ENCODE measurements at regions not wholly inside any gene's neighbourhood (a gene's known extent, or its start where the extent isn't known, plus 50 kb on each side); places are given as distances from the start of the nearest gene placed in this dataset.
"Not testable (repeated sequence)": the region's sequence is repeated elsewhere in the genome, so short reads cannot be mapped to it uniquely, and the experiment has no call there.

GRCh38 chr4:159410076-159410777 is 307.3 kb downstream of the RAPGEF2 start:
- Histone ChIP-seq H3K9me3 (ENCODE audit: control insufficient read depth, insufficient read depth, low read length) (no peaks in the 10 kb centered on the region), H3K27me3 (ENCODE audit: control insufficient read depth, insufficient read depth, low read length) (0 out of 2 replicates have a peak, but pooled peaks cover 1% of the 10 kb centered on the region), H3K4me3 (ENCODE audit: low read length) (no peak overlapping the region), H3K4me1 (ENCODE audit: control insufficient read depth, insufficient read depth, low read length) (0 out of 2 replicates have a peak, but pooled peaks cover 2% of the 10 kb centered on the region), H3K27ac (ENCODE audit: low read length) (no peak overlapping the region), H3K36me3 (ENCODE audit: control insufficient read depth, insufficient read depth, low read length) (no peaks in the 10 kb centered on the region)
- no CpG with 5 or more reads among the region's 4 CpGs for WGBS (ENCODE audit: insufficient coverage, insufficient read length)
- DNase-seq (ENCODE audit: low read depth, low spot score) = no peak

- Histone ChIP-seq H3K4me3 (ENCODE audit: low read length) (no peak overlapping the region), H3K9me3 (ENCODE audit: control insufficient read depth, insufficient read depth, low read length) (no peaks in the 10 kb centered on the region), H3K27ac (ENCODE audit: low read length) (no peak overlapping the region), H3K4me1 (ENCODE audit: control insufficient read depth, insufficient read depth, low read length) (0 out of 2 replicates have a peak, but pooled peaks cover 2% of the 10 kb centered on the region), H3K36me3 (ENCODE audit: control insufficient read depth, insufficient read depth, low read length) (no peaks in the 10 kb centered on the region), H3K27me3 (ENCODE audit: control insufficient read depth, insufficient read depth, low read length) (0 out of 2 replicates have a peak, but pooled peaks cover 1% of the 10 kb centered on the region)
- DNase-seq (ENCODE audit: low read depth, low spot score) = no peak
- WGBS (ENCODE audit: insufficient coverage, insufficient read length) = no CpG with 5 or more reads among the region's 5 CpGs
These were observed 308.0 kb downstream of the RAPGEF2 start for GRCh38 chr4:159410891-159411290.

DNA sequence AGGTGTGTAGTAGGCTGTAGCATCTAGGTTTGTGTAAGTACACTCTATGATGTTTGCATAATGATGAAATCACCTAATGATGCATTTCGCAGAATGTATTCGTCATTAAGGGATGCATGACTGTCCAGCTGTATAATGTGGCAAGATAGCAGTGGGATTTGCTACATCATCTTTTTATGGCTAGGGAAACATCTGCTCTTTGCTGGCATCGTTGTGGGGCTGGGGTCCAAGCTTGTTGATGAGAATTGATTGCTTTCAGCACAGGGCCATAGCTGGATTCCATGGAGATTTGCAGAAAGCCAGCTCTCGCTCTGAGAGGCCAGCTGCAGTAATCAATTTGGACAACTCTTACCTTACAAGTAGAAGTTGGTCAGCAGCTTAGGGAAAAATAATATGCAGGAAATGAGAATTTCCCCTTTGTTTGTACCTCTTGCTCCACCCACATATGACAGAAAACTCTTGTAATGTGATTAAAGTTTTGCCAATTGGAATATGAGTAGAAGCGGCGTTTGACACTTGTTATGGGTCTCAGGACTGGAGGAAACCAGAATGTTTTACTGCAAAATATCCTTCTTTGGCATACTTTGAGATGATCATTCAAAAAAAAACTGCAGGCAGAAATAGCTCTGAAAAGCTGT is 310.5 kb downstream of the RAPGEF2 start:
- H3K27me3 ChIP-seq (ENCODE audit: control insufficient read depth, insufficient read depth, low read length) = no peaks in the 10 kb centered on the region
- H3K4me1 ChIP-seq (ENCODE audit: control insufficient read depth, insufficient read depth, low read length) = 0 out of 2 replicates have a peak, but pooled peaks cover 2% of the 10 kb centered on the region
- H3K36me3 ChIP-seq (ENCODE audit: control insufficient read depth, insufficient read depth, low read length) = no peaks in the 10 kb centered on the region
- WGBS (ENCODE audit: insufficient coverage, insufficient read length) = no CpG with 5 or more reads among the region's 6 CpGs
- no peak overlapping the region for H3K27ac ChIP-seq (ENCODE audit: low read length)
- H3K9me3 ChIP-seq (ENCODE audit: control insufficient read depth, insufficient read depth, low read length) = no peaks in the 10 kb centered on the region
- DNase-seq (ENCODE audit: low read depth, low spot score) = no peak
- no peak overlapping the region for H3K4me3 ChIP-seq (ENCODE audit: low read length)

DNA sequence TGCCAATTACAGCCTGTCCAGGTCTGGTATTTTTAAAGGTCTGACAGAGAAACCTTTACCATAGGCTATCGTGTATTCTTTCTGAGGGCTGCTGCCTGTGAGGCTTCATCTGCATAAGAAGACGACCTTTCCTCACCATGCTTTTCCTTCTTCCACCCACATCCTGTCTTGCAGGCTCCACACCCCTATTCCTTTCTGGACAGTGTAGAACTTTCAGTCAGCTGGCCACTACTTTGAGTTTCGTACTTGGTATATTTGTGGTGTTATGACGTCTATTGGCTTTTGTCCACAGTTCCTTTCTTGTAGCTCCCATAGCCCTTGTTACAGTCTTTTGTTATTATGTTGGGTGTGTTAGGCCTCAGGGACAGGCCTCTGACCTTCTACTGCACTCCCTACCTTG is 311.4 kb downstream of the RAPGEF2 start:
- no peaks in the 10 kb centered on the region for H3K9me3 ChIP-seq (ENCODE audit: control insufficient read depth, insufficient read depth, low read length)
- no peaks in the 10 kb centered on the region for H3K36me3 ChIP-seq (ENCODE audit: control insufficient read depth, insufficient read depth, low read length)
- WGBS (ENCODE audit: insufficient coverage, insufficient read length) = no CpG with 5 or more reads among the region's 4 CpGs
- no peak overlapping the region for H3K27ac ChIP-seq (ENCODE audit: low read length)
- H3K4me1 ChIP-seq (ENCODE audit: control insufficient read depth, insufficient read depth, low read length) = 0 out of 2 replicates have a peak, but pooled peaks cover 2% of the 10 kb centered on the region
- no peak overlapping the region for H3K4me3 ChIP-seq (ENCODE audit: low read length)
- H3K27me3 ChIP-seq (ENCODE audit: control insufficient read depth, insufficient read depth, low read length) = no peaks in the 10 kb centered on the region
- DNase-seq (ENCODE audit: low read depth, low spot score) = no peak

DNA sequence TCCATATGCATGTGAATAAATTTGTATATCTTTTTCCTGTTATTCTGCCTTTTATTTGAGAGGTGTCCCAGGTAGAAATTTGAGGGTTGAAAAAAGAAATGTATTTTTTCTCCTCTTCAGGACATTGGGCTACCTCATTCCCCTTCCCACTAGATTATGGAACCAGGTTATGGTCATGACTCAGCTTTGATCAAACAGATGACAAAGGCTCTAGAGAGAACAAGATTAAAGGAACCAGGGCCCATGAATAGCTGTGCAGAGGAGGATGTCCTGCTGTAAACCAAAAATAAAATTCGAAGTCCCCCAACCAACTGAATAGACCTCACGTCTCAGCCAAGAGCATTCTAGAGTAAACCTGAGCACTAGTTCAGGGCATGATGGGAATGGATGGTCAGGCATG is 313.2 kb downstream of the RAPGEF2 start:
- Histone ChIP-seq H3K27me3 (ENCODE audit: control insufficient read depth, insufficient read depth, low read length) (no peaks in the 10 kb centered on the region), H3K4me3 (ENCODE audit: low read length) (no peak overlapping the region), H3K4me1 (ENCODE audit: control insufficient read depth, insufficient read depth, low read length) (0 out of 2 replicates have a peak, but pooled peaks cover 2% of the 10 kb centered on the region), H3K27ac (ENCODE audit: low read length) (no peak overlapping the region), H3K36me3 (ENCODE audit: control insufficient read depth, insufficient read depth, low read length) (no peaks in the 10 kb centered on the region), H3K9me3 (ENCODE audit: control insufficient read depth, insufficient read depth, low read length) (no peaks in the 10 kb centered on the region)
- no peak for DNase-seq (ENCODE audit: low read depth, low spot score)
- WGBS (ENCODE audit: insufficient coverage, insufficient read length) = no CpG with 5 or more reads among the region's 2 CpGs

GRCh38 chr4:159416996-159417395 is 314.1 kb downstream of the RAPGEF2 start:
- DNase-seq (ENCODE audit: low read depth, low spot score) = no peak
- Histone ChIP-seq H3K4me1 (ENCODE audit: control insufficient read depth, insufficient read depth, low read length) (0 out of 2 replicates have a peak, but pooled peaks cover 2% of the 10 kb centered on the region), H3K27ac (ENCODE audit: low read length) (no peak overlapping the region), H3K36me3 (ENCODE audit: control insufficient read depth, insufficient read depth, low read length) (no peaks in the 10 kb centered on the region), H3K27me3 (ENCODE audit: control insufficient read depth, insufficient read depth, low read length) (no peaks in the 10 kb centered on the region), H3K4me3 (ENCODE audit: low read length) (no peak overlapping the region), H3K9me3 (ENCODE audit: control insufficient read depth, insufficient read depth, low read length) (no peaks in the 10 kb centered on the region)
- no CpG with 5 or more reads among the region's 3 CpGs for WGBS (ENCODE audit: insufficient coverage, insufficient read length)

- H3K9me3 ChIP-seq (ENCODE audit: control insufficient read depth, insufficient read depth, low read length) = no peaks in the 10 kb centered on the region
- H3K4me1 ChIP-seq (ENCODE audit: control insufficient read depth, insufficient read depth, low read length) = peaks cover 1% of the 10 kb centered on the region; the same call in 1 of the 2 replicates
- DNase-seq (ENCODE audit: low read depth, low spot score) = no peak
- no peak overlapping the region for H3K4me3 ChIP-seq (ENCODE audit: low read length)
- no peaks in the 10 kb centered on the region for H3K36me3 ChIP-seq (ENCODE audit: control insufficient read depth, insufficient read depth, low read length)
- no peak overlapping the region for H3K27ac ChIP-seq (ENCODE audit: low read length)
- no peaks in the 10 kb centered on the region for H3K27me3 ChIP-seq (ENCODE audit: control insufficient read depth, insufficient read depth, low read length)
- WGBS (ENCODE audit: insufficient coverage, insufficient read length) = no CpG with 5 or more reads among the region's 25 CpGs
These were observed 317.5 kb downstream of the RAPGEF2 start for GRCh38 chr4:159420162-159421057.

GRCh38 chr4:159421058-159421419 is 318.2 kb downstream of the RAPGEF2 start:
- not testable (repeated sequence) for H3K27me3 ChIP-seq (ENCODE audit: control insufficient read depth, insufficient read depth, low read length); DNase-seq (ENCODE audit: low read depth, low spot score); H3K4me1 ChIP-seq (ENCODE audit: control insufficient read depth, insufficient read depth, low read length); H3K9me3 ChIP-seq (ENCODE audit: control insufficient read depth, insufficient read depth, low read length); H3K36me3 ChIP-seq (ENCODE audit: control insufficient read depth, insufficient read depth, low read length); H3K27ac ChIP-seq (ENCODE audit: low read length); H3K4me3 ChIP-seq (ENCODE audit: low read length)
- WGBS (ENCODE audit: insufficient coverage, insufficient read length) = no CpG with 5 or more reads among the region's 5 CpGs

DNA sequence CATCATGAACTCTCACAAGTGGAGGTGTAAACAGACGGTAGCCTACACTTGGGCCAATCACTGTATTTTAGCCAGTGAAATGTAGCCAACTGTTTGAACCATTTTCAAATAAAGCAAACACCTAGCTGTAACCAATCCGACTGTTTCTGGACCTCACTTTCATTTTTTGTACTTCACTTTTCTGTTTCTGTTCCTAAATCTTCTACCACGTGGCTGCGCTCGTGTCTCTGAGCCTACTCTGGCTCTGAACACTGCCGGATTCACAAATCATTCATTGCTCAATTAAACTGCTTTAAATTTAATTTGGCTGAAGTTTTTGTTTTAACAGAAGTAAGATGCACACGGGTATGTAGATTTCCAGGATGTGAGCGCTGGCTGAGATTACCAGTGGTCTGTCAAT is 319.1 kb downstream of the RAPGEF2 start:
- WGBS (ENCODE audit: insufficient coverage, insufficient read length) = no CpG with 5 or more reads among the region's 8 CpGs

GRCh38 chr4:159422626-159423025 is 319.7 kb downstream of the RAPGEF2 start:
- DNase-seq (ENCODE audit: low read depth, low spot score) = no peak
- H3K4me1 ChIP-seq (ENCODE audit: control insufficient read depth, insufficient read depth, low read length) = peaks cover 1% of the 10 kb centered on the region; the same call in 1 of the 2 replicates
- no peaks in the 10 kb centered on the region for H3K9me3 ChIP-seq (ENCODE audit: control insufficient read depth, insufficient read depth, low read length)
- H3K36me3 ChIP-seq (ENCODE audit: control insufficient read depth, insufficient read depth, low read length) = no peaks in the 10 kb centered on the region
- H3K4me3 ChIP-seq (ENCODE audit: low read length) = no peak overlapping the region
- no peaks in the 10 kb centered on the region for H3K27me3 ChIP-seq (ENCODE audit: control insufficient read depth, insufficient read depth, low read length)
- H3K27ac ChIP-seq (ENCODE audit: low read length) = no peak overlapping the region
- no CpG with 5 or more reads among the region's 1 CpG for WGBS (ENCODE audit: insufficient coverage, insufficient read length)

More for the DNA sequence above, 319.1 kb downstream of the RAPGEF2 start:
- Histone ChIP-seq H3K27ac (ENCODE audit: low read length) (no peak overlapping the region), H3K9me3 (ENCODE audit: control insufficient read depth, insufficient read depth, low read length) (no peaks in the 10 kb centered on the region), H3K4me1 (ENCODE audit: control insufficient read depth, insufficient read depth, low read length) (peaks cover 1% of the 10 kb centered on the region; the same call in 1 of the 2 replicates), H3K27me3 (ENCODE audit: control insufficient read depth, insufficient read depth, low read length) (no peaks in the 10 kb centered on the region), H3K36me3 (ENCODE audit: control insufficient read depth, insufficient read depth, low read length) (no peaks in the 10 kb centered on the region), H3K4me3 (ENCODE audit: low read length) (no peak overlapping the region)
- no peak for DNase-seq (ENCODE audit: low read depth, low spot score)

All from iPS DF 6.9 (cell line).